Body of pancreas (tissue), 4 donors: ENCODE measurements at regions not wholly inside any gene's neighbourhood (a gene's known extent, or its start where the extent isn't known, plus 50 kb on each side); places are given as distances from the start of the nearest gene placed in this dataset.
"Not testable (repeated sequence)": the region's sequence is repeated elsewhere in the genome, so short reads cannot be mapped to it uniquely, and the experiment has no call there.

ENCODE experiments used
- CTCF ChIP-seq, 7 experiments: fragments of 450-650 bp in 4 of 7; fragments of 200-600 bp in 3 of 7; sonication (generic) in 3 of 7; IDR thresholded peaks; one replicate each; pipeline ENCODE4 v1.5.1; 2016 to 2019; ENCODE audit warnings: antibody characterized with exemption in 7 of 7
- POLR2A ChIP-seq, 3 donors: fragments of 450-650 bp; IDR thresholded peaks; one replicate each; pipeline ENCODE4 v1.6.1; 2016; ENCODE audit warnings: antibody characterized with exemption in 3 of 3, mild to moderate bottlenecking in 2 of 3

DNA sequence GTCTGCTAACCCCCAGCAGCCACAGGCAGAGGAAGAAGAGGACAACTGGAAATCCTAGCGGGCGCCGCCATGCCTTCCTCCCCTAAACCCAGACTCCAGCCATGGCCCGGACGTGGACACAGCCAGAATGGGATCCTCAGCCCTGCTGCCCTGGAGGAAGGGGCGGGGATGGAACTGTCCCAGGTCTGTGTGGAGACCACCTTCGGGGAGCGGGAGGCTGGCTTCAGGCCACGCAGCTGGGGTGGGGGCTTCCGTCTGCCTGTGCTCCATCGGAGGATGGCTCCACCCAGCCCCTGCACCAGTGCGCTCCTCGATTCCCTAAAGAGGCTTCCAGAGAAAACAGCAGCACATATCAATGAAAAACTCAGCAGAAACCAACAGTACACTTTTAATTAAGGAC, 190.4 kb downstream of the KLRB1 start:
- not testable (repeated sequence) for TF ChIP-seq CTCF, POLR2A (IDR thresholded peaks at IDR 0.05)
